ENCODE measurements at regions not wholly inside any gene's neighbourhood (a gene's known extent, or its start where the extent isn't known, plus 50 kb on each side); places are given as distances from the start of the nearest gene placed in this dataset.

- DNase-seq (ENCODE audit: low read depth), result no peak
- TF ChIP-seq CTCF (IDR thresholded peaks at IDR 0.05; ENCODE audit: insufficient read depth, low read depth, low read length), result no peak
- no peak overlapping the region for H3K4me3 ChIP-seq (ENCODE audit: low read depth, low read length)
Measured at GRCh38 chr1:229035054-229035747, 235.7 kb upstream of the RAB4A start.

GRCh38 chr1:229035748-229036082, 235.2 kb upstream of the RAB4A start:
- TF ChIP-seq CTCF (IDR thresholded peaks at IDR 0.05; ENCODE audit: insufficient read depth, low read depth, low read length), result no peak
- DNase-seq (ENCODE audit: low read depth), result no peak

GRCh38 chr1:229037806-229038405, 233.0 kb upstream of the RAB4A start:
- DNase-seq (ENCODE audit: low read depth), result peak; percentile 72
- no peak for TF ChIP-seq CTCF (IDR thresholded peaks at IDR 0.05; ENCODE audit: insufficient read depth, low read depth, low read length)
- no peak overlapping the region for H3K4me3 ChIP-seq (ENCODE audit: low read depth, low read length)

More at GRCh38 chr1:229035748-229036082, 235.2 kb upstream of the RAB4A start:
- no peak overlapping the region for H3K4me3 ChIP-seq (ENCODE audit: low read depth, low read length)

- no peak for TF ChIP-seq CTCF (IDR thresholded peaks at IDR 0.05; ENCODE audit: insufficient read depth, low read depth, low read length)
- no peak for DNase-seq (ENCODE audit: low read depth)
- H3K4me3 ChIP-seq (ENCODE audit: low read depth, low read length), result no peak overlapping the region
Measured at GRCh38 chr1:229040630-229041358, 230.1 kb upstream of the RAB4A start.

- TF ChIP-seq CTCF (IDR thresholded peaks at IDR 0.05; ENCODE audit: insufficient read depth, low read depth, low read length), result no peak
- H3K4me3 ChIP-seq (ENCODE audit: low read depth, low read length), result no peak overlapping the region
Measured at GRCh38 chr1:229041946-229042345, 229.0 kb upstream of the RAB4A start.

GRCh38 chr1:229042482-229042881, 228.4 kb upstream of the RAB4A start:
- no peak overlapping the region for H3K4me3 ChIP-seq (ENCODE audit: low read depth, low read length)
- TF ChIP-seq CTCF (IDR thresholded peaks at IDR 0.05; ENCODE audit: insufficient read depth, low read depth, low read length), result no peak
- no peak for DNase-seq (ENCODE audit: low read depth)

More at GRCh38 chr1:229041946-229042345, 229.0 kb upstream of the RAB4A start:
- DNase-seq (ENCODE audit: low read depth), result no peak
